AG20443 (cell line): ENCODE measurements at regions not wholly inside any gene's neighbourhood (a gene's known extent, or its start where the extent isn't known, plus 50 kb on each side); places are given as distances from the start of the nearest gene placed in this dataset.

Experiments used
- DNase-seq: peaks from one replicate; pipeline ENCODE4 v3.0.0; 2012; ENCODE audit warnings: low spot score, mixed read lengths

- no peak for DNase-seq
Measured at GRCh38 chr11:80673566-80673965, 1232.7 kb upstream of the TENM4 start.

DNA sequence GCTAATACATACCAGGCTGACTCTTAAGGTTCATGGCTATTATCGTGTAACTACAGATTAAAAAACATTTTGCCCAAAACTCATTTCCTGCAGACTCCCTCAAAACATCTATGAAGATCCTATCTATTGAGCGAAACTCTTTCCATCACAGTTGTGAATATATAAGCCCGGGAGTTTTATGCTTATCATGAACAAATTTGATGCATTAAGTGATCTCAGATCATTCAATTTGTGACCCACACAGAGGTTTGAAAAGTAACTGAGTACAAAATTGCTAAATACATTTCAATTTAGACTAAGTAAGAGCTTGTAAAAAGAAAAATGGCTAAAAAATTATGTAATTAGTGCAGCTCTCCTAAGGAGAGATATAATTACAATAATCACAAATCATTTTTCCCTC is 1228.8 kb upstream of the TENM4 start:
- DNase-seq: no peak

GRCh38 chr11:80668039-80668438 is 1227.2 kb upstream of the TENM4 start:
- DNase-seq: no peak

DNA sequence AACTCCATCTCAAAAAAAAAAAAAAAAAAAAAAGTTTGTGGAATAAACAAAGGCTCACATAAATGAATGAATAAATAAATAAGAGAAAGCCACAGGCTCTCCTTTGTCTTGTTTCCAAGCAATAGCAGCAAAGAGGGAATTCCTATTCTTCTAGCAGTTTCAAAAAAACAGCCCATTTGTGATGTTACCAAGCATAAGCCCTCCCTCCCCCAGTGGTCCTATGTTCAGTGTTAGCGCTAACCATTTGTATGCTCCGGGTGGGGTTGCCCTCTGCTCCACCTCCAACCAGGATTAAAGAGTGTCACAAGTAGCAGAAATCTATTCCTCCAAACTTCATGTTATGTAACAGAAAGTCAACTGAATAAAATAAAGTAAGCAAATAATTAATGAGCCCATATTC is 1215.0 kb upstream of the TENM4 start:
- no peak for DNase-seq

DNA sequence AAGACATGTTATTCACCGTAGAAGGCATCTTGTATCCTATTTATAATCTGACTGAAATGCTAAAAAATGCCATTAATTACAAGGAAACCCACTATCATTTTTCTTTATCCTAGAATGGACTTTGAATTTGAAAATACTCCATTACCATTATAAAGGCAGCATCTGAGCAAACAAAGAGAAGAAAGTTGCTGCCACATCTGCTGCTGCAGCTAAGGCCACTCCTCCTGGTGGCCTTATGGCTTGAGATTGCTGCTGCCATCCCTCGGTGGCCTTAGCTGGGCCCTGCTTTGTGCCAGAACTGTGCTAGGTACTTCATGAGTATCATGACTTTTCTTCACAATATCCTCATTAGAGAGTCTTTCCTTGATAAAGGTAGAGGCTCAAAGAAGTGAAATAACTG is 1210.1 kb upstream of the TENM4 start:
- no peak for DNase-seq

GRCh38 chr11:80649186-80649585 is 1208.4 kb upstream of the TENM4 start:
- no peak for DNase-seq

DNA sequence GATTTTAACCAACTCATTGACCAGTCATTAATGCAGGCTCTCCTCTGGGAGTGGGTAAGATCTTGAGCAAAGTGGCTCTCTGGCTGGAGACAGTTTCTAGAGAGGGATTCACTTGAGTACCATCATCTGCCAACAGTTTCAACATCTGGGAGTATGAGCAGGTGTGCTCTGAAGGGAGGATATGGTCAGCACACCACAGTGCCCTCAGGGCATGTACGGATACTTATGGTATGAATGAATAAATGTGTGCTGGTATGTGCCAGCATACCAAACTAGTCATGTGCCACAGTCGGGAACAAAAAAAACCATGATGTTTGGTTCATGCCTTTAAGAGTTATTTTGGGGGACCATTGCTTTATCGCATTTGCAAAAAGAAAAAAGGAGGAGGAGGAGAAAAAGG is 1197.5 kb upstream of the TENM4 start:
- no peak for DNase-seq

DNA sequence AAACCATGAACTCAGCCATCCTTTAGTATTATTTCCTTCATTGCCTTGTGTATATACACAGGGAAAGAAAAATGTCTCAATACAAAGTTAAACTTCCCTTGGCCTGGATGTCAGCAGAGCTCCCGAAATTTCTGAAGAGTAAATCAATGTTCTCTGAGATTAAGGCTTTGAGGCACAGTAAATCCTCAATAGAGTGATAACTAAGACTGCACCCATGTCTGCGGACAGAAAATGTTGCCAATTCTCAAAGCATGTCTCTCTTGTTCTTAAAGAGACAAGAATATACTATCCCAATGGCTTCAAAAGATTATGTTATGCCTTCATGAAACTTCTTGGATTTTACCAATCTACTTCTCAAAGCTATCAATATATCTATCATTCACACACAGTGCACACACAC is 1196.7 kb upstream of the TENM4 start:
- no peak for DNase-seq

DNA sequence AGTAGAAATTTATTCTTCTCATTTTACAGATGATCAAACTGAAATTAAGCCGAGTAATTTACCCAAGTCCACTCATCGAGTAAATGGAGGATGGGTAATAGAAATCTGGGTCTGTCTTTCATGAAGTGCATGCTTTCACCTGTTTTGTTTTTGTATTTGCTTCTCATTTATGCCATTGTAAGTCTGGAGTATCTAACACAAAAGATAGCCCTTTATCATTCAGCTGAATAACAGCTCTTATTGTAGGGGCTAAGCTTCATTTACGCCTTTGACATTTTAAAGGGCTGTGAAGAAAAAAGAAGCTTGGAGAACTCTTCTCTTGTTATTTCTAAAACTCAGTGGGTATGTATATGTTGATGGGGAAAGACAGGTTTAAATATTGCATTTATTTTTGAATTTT is 1196.2 kb upstream of the TENM4 start:
- DNase-seq: no peak

GRCh38 chr11:80635178-80635577 is 1194.3 kb upstream of the TENM4 start:
- no peak for DNase-seq

DNA sequence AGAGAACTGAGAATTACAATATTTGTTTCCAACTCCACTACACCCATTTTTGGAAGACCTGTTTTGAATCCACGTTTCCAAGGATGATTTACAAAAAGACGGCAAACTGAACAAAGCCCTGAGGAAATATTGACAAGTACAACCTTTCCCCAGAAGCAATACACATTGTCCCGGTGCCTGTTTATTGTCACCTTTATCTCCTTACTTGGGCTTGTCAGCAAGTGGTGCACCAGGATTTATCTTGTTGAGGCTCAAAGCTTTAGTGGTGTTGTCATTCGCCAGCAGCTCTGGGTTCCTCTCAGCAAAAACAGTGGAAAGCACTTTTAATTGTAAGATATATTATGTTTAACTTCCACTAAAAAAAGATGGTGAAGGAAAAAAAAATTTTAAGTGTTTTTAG is 1191.9 kb upstream of the TENM4 start:
- no peak for DNase-seq

- DNase-seq: no peak
Measured at GRCh38 chr11:80632156-80632555, 1191.3 kb upstream of the TENM4 start.

- DNase-seq: no peak
Measured at GRCh38 chr11:80629466-80629865, 1188.6 kb upstream of the TENM4 start.

GRCh38 chr11:80627364-80627763 is 1186.5 kb upstream of the TENM4 start:
- DNase-seq: no peak

- DNase-seq: no peak
Measured at GRCh38 chr11:80626721-80627120, 1185.9 kb upstream of the TENM4 start.

GRCh38 chr11:80625563-80625962 is 1184.7 kb upstream of the TENM4 start:
- DNase-seq: no peak

DNA sequence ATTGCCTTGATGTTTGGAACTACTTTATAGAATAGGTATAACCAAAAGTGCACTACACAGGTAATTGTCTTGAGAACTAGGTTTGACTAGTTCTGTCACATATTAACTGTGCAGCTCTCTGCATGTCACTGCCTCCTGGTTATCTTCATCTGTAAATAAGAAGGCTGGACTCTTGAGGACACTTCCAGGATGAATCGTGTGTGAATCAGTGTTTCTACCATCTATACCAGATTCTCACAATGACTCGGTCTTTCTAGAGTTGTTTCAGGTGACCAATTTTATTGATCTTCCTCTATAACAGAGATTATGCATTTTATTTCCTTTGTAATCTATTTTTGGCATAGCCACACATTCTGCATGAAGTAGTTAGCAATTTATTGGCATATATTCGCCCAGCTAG is 1181.0 kb upstream of the TENM4 start:
- no peak for DNase-seq

DNA sequence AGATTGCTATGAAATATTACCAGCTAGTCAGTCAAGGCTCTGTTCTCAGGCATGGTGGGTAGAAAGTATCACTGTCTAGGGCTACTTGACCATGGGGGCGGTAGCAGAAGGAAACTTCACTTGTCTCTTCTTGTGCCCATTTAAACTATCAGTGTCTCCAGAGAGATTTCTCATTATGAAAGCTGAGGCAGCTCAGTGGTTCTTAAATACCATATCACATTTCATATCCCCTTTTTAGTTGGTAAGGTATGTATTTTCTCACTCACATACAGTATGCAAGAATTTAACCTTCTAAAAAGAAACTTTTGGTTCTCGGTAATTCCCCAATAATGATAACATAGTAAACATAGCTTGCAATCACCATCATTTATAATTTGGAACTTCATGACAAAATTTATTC is 1180.0 kb upstream of the TENM4 start:
- DNase-seq: no peak

- DNase-seq: no peak
Measured at GRCh38 chr11:80617156-80617555, 1176.3 kb upstream of the TENM4 start.

- DNase-seq: no peak
Measured at GRCh38 chr11:80616070-80616800, 1175.4 kb upstream of the TENM4 start.

DNA sequence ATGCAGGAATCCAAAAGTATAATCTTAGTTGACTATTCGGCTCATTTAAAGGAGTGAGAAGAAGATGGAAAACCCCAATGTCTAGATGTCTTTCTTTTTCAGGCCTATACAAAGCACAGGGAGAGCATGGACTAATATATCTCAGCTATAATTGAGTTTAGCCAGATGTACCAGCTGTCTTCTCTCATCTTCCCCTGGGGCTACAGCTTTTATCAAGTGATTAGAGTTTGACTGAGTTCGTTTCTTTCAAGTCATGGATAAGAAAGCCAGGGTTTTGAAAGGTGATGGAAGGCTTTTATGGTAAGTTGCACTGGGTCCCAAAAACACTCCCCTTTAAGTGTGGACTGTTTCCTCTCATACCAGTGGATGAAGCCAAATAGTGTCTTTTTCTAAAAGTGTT is 1172.8 kb upstream of the TENM4 start:
- no peak for DNase-seq

DNA sequence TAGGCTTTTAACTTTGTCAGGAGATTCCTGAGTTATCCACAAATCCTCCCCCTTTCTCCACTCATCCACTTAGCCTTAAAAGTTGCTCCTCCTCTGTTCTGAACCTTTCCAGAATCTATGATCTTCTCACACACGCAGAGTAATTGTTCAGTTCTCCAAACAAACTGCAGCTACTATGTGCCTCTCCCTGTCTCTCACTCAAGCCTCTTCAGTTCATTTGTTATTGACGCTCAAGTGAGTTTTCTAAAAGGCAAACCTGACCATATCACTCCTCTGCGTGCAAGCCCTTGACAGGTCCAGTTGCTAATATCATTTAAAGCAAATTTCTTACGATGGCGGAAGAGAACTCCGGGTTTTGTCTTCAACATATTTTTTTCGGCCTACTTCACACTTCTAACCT is 1169.7 kb upstream of the TENM4 start:
- DNase-seq: no peak

- DNase-seq: no peak
Measured at GRCh38 chr11:80603472-80603871, 1162.6 kb upstream of the TENM4 start.

GRCh38 chr11:80598905-80599304 is 1158.1 kb upstream of the TENM4 start:
- no peak for DNase-seq
